GM18907 (cell line): ENCODE measurements at regions not wholly inside any gene's neighbourhood (a gene's known extent, or its start where the extent isn't known, plus 50 kb on each side); places are given as distances from the start of the nearest gene placed in this dataset.

Source experiments
- ATAC-seq: cut with Tn5 transposase; IDR thresholded peaks from one replicate; pipeline ENCODE4 v1.9.1; 2021; ENCODE audit warnings: mild to moderate bottlenecking, moderate library complexity; ENCODE audit not compliant: unreplicated experiment

DNA sequence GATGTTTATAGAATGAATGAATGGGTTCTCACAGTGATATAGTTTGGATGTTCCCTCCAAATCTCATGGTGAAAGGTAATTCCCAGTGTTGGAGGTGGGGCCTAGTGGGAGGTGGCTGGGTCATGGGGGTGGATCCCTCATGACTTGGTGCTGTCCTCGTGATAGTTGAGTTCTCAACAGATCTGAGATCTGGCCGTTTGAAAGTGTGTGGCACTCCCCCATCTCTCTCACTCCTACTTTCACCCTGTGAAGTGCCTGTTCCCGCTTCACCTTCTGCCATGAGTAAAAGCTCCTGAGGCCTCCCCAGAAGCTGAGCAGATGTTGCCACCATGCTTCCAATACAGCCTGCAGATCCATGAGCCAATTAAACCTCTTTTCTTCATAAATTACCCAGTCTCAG, 170.8 kb upstream of the LINGO1 start:
- no peak for ATAC-seq

DNA sequence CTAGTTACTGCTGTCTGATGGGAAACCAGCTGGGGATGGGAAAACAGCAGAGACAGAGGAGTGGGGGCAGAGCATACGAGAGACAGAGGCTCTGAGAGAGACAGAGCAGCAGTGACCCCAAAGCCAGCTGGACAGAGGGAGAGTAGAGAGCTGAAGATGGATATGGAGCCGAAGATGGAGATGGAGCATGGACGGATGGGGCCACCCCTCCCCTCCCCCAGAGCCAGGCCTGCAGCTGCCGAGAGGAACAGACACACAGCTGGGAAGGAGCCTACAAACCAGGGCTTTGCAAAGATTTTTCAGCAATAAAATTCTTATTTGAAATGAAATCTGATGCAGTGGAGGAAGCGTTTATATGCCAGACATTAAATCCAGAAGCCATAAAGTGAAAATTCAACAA, 167.6 kb upstream of the LINGO1 start:
- ATAC-seq: no peak

DNA sequence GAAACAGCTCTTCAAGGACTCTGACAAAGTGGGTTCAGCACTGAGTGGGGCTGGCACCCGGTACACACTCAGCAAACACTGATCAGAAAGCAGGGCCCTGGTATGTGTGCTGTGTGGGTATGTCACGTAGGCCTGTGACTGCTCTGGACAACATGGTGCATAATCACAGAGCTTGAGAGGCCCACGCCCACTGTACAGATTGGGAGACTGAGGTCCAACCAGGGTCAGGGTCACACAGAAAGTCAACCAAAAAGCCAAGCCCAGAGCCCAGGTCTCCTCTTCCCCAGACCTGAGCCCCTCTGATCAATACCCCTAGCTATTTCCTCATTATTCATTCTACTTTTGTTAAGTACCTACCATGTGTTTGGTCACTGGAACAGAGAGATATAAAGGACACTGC, 166.1 kb upstream of the LINGO1 start:
- ATAC-seq: no peak

DNA sequence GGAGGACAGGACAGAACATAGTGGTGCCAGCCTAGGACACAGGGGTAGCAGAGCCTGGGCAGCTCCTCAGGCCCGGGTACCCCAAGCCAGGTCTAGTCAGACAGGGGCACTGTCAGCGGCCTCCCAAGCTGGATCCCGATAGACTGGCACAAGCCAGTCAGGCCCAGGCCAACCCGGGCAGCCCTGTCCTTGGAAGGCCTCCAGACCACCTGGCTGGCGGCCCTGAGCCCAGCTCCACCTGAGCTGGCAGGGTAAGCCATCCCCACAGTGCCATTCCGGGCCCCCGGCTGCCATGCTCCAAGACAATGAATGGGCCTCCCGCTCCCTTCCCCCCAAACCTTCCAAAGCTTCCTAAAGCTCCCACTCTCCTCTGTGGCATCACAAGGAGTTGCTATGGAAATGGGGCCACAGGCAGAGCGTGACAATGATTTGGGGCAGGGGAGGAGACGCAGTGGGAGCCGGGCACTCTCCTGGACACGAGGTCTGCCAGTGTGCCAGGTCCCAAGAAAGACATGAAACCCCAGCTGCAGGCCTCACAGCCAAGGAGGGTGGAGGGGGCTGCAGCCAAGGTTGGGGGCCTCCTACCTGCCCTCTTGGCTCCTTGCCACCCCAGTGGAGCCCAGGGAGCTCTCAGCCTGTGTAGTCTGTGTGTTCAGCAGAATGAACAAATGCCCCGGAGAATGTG, 165.6 kb upstream of the LINGO1 start:
- no peak for ATAC-seq

DNA sequence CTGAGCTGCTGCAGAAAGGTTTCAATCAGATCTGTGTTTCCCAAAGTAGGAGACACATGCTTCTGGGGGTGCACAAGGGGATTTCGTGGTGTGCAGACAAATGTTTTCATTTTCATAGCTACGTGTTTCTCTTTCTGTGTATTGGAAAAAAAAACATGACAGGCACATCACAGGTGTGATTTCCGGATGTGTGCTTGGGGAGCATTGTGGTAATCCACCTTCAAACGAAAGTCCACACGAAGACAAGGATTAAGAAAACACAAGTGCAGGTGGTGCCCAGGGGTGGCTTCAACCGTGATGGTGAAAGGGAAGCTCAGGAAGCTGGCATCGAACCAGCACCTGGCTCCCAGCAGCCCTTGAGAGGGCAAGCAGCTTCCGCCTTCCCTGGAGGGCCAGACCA, 164.6 kb upstream of the LINGO1 start:
- no peak for ATAC-seq

DNA sequence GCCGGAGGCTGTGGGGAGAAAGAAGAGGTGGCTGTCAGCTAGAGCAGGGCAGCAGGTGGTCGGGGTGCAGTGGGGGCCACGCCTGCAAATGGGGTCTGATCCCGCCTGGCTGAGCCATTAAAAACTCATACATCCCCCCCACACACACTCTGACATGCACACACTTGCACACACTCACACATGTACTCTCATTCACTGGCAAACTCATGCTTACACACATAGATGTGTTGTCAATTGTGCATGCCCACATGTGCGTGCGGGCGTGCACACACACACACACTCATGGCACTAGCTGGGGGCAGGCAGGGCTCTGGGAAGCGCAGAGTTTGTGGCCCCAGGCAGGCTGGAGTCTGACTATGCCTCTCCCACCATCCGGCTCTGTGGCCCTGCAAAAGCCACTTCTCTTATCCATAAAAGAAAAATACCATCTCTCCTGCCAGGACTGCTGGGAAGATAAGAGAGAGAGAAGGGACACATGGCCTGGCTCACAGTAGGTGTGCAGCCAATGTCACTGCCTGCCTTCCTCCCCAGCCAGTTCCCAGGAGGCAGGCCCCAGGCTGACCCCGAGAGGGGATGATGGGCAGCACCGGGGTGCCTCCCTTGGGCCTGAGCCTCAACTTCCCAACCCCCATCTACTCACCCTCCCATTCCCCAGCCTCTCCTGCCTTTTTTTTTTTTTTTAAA, 163.5 kb upstream of the LINGO1 start:
- no peak for ATAC-seq

DNA sequence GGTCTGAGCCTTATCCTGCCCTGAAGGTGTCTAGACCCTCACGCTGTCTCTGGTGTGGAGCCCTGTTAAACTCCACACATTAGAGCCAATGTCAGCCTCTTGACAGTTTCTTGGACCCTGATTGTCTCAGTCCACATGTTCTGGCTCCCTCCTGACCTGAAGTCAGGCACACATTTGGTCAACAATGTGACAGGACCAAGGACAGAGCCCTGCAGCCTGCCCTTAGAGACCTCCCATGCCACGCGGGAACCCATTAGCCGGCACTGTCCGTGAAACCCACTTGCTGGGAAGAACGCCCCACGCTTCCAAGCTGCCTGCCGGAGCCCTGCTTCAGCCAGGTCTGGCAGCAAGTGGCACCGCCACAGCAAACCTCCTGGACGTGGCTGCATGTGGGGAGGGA, 162.7 kb upstream of the LINGO1 start:
- no peak for ATAC-seq

DNA sequence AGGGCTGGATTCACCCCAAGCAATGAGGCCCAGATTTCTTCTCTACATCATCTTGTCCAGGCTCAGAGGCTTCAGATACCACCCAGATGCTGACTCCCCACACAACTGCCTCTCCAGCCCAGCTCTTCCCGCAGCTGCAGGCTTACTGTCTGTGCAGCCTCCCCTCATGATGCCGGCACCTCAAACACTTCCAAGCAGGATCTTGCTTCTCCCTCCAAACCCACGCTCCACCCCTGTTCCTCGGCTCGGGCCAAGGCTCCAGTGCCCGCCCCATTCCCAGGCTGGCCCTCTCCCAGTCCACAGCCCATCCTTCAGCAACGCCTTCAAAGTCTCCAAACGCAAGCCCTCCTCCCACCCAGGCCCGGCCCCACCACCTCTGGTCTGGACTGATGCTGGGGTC, 159.2 kb upstream of the LINGO1 start:
- no peak for ATAC-seq

DNA sequence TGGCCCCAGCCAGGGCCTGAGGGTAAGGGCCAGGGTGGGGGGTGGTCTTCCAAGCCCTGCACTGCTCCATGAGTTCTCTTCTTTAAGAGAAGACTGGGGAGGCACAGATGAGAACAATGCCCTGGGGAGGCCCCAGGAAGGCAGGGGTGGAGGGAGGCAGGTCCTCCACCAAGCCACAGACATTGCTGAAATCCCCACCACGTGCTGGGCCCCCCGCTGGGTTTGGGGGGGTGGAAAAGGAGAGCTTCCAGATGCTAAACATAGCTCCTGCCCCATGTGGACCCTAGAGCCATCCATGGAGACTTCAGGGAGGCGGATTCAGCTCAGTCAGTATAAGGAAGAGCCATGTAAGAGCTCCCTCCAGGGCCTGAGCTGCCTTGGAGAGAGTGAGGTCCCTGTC, 157.8 kb upstream of the LINGO1 start:
- ATAC-seq: no peak

DNA sequence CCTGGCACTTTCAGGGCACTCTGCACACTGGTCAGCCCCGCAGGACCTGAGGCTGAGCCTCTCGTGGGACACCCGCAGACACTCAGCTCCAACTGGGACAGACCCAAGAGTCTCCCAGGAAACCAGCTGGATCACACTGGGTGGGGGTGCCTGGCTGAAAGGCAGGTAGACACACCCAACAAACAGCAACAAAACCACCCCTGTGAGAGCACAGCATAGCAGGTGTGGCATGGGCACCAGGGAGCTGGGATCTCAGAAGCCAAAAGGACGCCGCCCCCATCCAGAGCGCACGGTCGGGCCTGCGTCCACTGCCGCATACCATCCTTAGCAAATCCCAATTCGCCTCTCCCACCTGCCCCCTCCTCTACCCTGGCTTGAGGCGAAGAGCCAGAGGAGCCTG, 154.2 kb upstream of the LINGO1 start:
- ATAC-seq: no peak

DNA sequence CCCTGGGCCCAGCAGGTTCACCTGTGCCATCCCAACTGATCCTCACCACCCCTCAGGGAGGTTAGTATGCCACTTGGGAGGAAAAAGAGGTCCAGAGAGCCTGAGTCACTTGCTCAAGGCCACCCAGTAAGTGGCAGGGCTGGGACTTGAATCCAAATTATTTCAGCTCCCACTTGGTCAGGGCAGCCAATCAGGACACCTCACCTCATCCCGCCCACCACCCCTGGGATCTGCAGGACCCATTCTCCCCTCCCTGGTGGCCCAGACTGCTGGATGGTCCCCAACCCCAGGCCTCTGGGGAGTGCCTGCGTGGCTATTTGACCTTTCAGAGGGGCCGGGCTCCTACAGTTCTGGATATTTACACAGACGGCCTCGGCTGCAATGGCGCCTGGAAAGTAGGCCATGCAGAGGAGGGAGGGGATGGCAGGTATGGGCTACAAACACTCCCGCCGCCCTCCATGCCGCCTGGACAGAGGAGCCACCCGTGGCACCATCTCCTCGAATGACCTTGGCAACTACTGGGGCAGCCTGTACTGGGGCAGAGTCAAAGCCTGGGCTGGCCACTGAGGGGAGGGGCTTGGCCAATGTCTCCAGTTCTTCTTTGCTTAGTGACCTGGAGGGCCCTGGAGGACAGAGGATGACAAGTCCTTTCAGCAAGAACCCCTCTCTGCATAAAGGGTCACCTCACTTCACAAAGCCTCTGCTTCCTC, 153.6 kb upstream of the LINGO1 start:
- ATAC-seq: no peak

DNA sequence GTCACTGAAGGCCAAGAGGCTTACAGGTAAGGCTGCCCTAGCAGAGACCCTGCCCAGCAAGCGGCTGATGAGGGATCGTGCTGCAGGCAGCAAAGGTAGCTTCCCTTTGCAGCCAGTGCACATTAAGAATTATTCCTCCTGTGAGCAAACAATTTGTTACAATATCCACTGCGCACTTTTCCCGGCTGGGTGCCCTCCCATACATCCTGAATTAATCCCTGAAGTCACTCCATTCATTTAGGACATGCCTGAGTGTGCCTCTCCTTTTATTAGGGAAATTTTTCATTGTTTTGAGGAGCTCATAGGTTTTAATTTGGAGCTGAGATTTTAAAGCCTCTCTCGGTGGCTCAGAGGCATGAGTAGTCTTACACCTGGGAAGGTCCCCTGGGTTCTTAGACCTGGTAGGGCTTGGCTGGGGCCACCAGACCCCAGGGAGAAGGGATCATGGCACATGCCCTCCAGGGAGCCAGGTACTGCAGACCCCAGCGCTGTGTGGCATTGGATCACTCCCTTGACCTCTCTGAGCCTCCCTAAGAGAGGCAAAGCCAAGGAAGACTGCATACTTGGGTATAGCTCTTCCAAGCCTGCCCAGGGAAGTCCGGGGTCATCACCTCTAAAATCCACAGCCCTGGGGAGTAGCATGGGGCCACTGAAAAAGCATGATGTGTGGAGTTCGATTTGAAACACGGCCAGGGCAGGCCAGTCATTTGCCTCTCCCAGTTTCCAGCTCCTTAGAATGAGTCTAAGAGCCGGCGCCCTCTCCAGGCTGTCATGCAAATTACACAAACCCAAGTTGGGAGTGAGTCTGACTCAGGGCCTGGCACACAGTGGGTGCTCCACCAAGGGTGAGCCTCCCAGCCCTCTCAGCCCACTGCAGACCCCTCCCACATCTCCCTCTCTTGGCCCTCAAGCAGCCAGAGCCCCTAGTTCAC, 151.9 kb upstream of the LINGO1 start:
- no peak for ATAC-seq

DNA sequence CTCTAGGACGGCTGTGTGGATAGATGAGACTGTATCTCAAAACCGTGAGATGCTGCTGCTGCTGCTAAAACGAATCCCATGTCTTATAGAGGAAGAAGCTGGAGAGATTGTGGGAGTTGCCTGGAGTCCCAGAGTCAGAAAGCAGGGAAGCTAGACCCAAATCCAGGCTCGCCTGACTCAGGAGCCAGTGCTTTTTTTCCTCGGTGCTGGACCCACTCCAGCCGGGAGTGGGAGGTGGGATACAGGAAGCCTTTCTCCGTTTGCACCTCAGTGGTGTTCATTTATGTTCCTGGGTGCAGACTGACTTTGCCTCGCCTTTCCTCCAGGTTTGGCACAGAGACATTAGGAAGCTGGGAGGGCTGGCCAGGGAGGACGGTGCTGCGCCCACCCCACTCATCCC, 150.9 kb upstream of the LINGO1 start:
- no peak for ATAC-seq

DNA sequence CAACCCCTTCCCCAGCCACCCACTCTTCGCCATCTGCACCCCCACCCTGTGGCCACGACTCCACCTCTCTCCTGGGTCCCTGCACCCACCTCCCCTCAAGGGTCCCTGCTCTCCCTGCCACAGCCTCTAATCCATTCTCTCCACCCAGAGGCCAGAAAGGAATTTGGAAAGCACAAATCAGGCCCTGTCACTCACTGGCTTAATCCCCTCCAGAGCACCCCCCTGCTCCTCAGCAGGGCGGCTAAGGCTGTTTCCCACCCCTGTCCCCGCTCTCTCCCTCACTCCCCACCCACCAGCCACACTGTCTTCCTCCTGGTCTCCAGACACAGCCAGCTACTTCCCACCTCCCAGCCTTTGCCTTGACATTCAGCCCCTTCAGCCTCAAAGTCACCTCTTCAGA, 150.0 kb upstream of the LINGO1 start:
- no peak for ATAC-seq

DNA sequence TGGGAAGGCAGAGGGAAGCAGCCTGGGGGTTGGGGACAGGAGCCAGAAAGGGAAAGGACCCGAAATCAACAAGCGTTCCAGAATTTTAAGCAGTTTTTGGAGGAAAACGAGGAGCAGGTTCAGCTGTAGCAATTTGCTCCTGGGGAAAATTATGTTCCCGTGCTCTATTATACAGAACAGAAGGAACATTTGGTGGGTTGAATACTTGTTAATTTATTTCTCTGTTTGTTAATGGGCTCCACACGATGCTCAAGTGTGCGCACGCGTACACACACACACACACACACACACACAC, 149.2 kb upstream of the LINGO1 start:
- no peak for ATAC-seq

DNA sequence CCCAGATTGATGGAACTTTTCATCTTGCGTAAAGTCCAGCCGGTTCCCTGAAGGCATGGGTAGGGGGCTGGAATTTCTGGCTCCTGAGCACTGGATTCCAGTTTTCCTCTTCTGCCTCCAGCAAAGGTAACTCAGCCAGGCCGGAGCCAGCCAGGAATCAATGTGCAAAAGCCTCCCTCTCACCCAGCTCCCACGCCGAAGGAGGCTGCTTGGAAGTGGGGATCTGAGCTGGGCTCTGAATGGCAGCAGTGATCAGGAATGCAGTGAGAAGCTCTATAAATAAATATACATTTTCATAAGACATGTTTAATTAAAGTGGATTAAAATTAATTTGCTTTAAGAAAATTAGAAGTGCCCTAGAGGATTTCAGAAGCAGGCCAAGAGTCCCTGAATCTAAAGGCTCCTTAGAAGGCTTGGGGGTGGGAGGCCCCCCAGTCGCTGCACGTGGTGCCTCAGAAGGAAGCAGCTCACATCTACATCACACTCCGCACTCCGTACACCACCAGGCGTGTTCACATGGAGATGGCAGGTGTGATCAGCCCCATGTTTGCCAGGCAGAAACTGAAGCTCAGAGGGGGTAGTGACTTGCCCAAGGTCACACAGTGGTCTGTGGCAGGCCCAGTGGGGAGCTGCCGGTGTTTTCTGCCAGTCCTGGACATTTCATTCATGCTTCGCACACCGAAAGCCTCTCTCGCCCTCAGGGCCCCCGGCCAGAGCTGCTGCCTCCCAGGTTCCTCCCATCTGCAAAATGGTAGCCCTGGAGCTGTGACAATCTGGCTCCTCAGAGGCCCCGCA, 148.6 kb upstream of the LINGO1 start:
- ATAC-seq: no peak

DNA sequence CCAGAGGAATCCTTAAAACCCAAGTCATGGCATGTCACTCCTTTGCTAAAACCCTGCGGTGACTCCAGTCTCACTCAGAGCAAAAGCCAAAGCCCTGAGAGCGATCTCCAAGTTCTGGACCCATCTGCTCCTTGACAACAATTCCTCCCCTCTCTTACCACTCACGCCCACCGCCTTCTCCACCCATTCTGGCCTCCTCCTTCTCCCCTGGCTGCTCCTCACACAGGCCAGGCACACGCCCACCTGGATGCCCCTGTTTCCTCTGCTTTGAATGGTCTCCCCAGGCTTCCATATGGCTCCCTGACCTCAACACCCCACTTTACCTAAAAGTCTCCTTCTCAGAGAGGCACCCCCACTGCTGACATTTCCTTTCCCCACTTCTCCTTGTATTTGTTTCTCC, 146.1 kb upstream of the LINGO1 start:
- no peak for ATAC-seq

DNA sequence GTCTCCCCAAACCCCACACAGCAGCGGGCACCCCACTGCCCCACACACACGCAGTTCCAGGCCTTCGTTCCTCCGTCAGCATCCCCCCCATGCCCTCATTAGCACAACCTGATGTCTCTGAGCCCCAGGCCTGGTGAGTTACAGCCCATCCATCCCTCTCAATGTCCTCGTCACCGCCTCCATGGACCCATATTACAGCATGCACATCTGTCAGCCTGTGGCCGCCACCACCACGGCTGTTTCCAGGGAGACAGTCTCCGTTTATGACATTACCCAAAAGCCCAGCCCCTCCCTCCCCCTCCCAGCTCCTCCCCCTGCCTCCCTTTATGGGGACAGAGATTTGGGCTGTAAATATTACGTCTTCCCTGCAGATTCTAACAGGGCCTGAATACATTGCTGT, 143.1 kb upstream of the LINGO1 start:
- no peak for ATAC-seq

DNA sequence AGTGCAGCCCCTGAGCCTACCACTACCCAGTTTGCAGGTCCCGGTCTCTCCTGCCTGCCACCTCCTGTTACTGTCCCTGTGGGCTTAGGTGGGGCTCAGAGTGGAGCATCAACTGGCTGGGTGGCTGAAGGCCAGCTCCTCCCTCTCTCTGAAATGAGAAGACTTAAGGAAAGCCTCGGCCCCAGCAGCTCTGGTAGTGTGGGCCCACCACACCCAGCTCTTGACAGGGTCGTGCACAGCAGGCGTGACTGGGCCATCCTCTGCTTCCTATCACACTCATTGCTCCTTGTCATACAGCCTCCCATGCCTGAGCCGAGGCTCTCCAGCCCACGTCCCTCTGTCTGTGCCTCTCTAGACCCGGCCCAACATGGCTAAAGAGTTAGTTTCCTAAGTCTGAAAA, 142.7 kb upstream of the LINGO1 start:
- ATAC-seq: no peak

DNA sequence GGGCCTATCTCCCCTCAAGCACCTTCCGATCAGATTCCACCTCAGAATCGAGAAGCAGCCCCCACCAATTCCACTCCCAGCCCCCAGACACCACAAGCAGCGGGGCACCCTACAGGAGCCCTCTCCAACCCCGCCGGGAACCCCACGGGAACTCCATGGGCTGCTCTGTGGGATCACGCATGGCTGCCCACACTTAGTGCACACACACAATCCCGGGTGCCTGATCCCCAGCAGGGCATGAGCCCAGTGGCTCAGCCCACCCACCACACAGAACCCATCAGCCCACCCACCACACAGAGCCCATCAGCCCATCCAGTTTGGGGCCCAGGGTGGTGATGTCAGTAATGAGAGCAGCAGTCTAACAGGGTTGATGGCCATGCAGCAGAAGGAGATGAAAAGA, 141.6 kb upstream of the LINGO1 start:
- no peak for ATAC-seq

DNA sequence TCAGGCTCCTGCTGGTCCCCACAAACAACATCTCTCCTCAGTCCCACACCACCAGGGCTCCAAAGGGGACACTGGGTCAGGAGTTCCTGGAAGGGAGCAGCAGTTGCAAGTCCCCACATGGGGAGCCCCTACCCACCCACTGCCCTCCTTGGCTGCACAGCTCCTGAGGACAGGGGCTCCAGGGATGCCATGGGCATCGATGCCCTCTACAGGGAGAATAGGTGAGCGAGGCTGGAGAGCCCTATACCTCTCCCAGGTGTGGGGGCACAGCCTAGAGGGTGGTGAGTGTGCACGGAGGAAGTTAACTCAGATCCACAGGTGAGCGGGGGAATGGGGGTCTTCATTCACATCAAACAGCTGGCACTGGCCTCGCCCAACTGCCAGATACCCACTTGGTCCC, 141.2 kb upstream of the LINGO1 start:
- ATAC-seq: no peak
